Activated CD4-positive, alpha-beta T cell treated with anti-CD3 and anti-CD28 coated beads for 36 hours (primary cell): ENCODE measurements at regions not wholly inside any gene's neighbourhood (a gene's known extent, or its start where the extent isn't known, plus 50 kb on each side); places are given as distances from the start of the nearest gene placed in this dataset.

Experiments used
- ATAC-seq: fragments of 200-7000 bp; cut with Tn5 transposase; one replicate; pipeline ENCODE4 v1.10.0; 2021; ENCODE audit warnings: mild to moderate bottlenecking, moderate library complexity
- CTCF ChIA-PET: fragments of 350-600 bp; sonication (Branson Sonifier 250); formaldehyde crosslinking; loops from one replicate; lab custom pipeline; 2021; ENCODE audit warnings: antibody characterized with exemption; lab: Charles Lee
- POLR2A ChIA-PET: fragments of 350-600 bp; sonication (Branson Sonifier 250); formaldehyde crosslinking; loops from one replicate; lab custom pipeline; 2021; ENCODE audit warnings: antibody characterized with exemption, inconsistent platforms; lab: Charles Lee
- DNase-seq: peaks from one replicate; pipeline ENCODE4 v3.0.0-alpha.2; 2020
- H3K27ac Mint-ChIP-seq: one replicate; pipeline ENCODE4 v1.8.0; 2021; ENCODE audit warnings: mixed read lengths
- H3K27me3 Mint-ChIP-seq: one replicate; pipeline ENCODE4 v1.8.0; 2021; ENCODE audit warnings: mixed read lengths
- H3K36me3 Mint-ChIP-seq: one replicate; pipeline ENCODE4 v1.8.0; 2021; ENCODE audit warnings: low read depth, mixed read lengths
- H3K4me1 Mint-ChIP-seq: one replicate; pipeline ENCODE4 v1.8.0; 2021; ENCODE audit warnings: mixed read lengths
- H3K4me3 Mint-ChIP-seq: one replicate; pipeline ENCODE4 v1.8.0; 2021; ENCODE audit warnings: mild to moderate bottlenecking, moderate library complexity, mixed read lengths
- H3K9me3 Mint-ChIP-seq: one replicate; pipeline ENCODE4 v1.8.0; 2021; ENCODE audit warnings: low read depth, mixed read lengths
- intact Hi-C, 2 experiments: fragments of 100-400 bp; cut with DNase I in 1 of 2; cut with micrococcal nuclease in 1 of 2; formaldehyde crosslinking; loops; one replicate each; pipeline versions ENCODE4 v1.14.2 to v1.15.1; 2022 to 2024; cut with DNase I, micrococcal nuclease

GRCh38 chr5:120367896-120368634 lies 96.0 kb upstream of the PRR16 start:
- POLR2A ChIA-PET = no interaction called here
- DNase-seq (no peak), ATAC-seq (no peak)
- intact Hi-C loops = no loop called here
- Mint-ChIP-seq H3K4me3 (no peak overlapping the region), H3K36me3 (no peaks in the 10 kb centered on the region), H3K27ac (no peak overlapping the region), H3K27me3 (peaks cover 2% of the 10 kb centered on the region), H3K4me1 (no peaks in the 10 kb centered on the region), H3K9me3 (no peaks in the 10 kb centered on the region)
- CTCF ChIA-PET = no interaction called here

- Mint-ChIP-seq H3K36me3 (no peaks in the 10 kb centered on the region), H3K4me1 (no peaks in the 10 kb centered on the region), H3K9me3 (no peaks in the 10 kb centered on the region), H3K27me3 (peaks cover 2% of the 10 kb centered on the region), H3K27ac (no peak overlapping the region), H3K4me3 (no peak overlapping the region)
- DNase-seq (no peak), ATAC-seq (no peak)
- POLR2A ChIA-PET = no interaction called here
- intact Hi-C loops = no loop called here
- CTCF ChIA-PET = no interaction called here
These were observed 95.0 kb upstream of the PRR16 start for GRCh38 chr5:120368923-120369715.

GRCh38 chr5:120372899-120373298 lies 91.2 kb upstream of the PRR16 start:
- H3K9me3 Mint-ChIP-seq = peaks cover 5% of the 10 kb centered on the region
- intact Hi-C loops = no loop called here
- ChIA-PET POLR2A (no interaction called here), CTCF (no interaction called here)
- no peaks in the 10 kb centered on the region for H3K36me3 Mint-ChIP-seq
- no peak for ATAC-seq
- H3K27me3 Mint-ChIP-seq = peaks cover 2% of the 10 kb centered on the region
- no peak overlapping the region for H3K4me3 Mint-ChIP-seq
- no peaks in the 10 kb centered on the region for H3K4me1 Mint-ChIP-seq
- no peak for DNase-seq
- no peak overlapping the region for H3K27ac Mint-ChIP-seq

- no peak overlapping the region for H3K4me3 Mint-ChIP-seq
- no peaks in the 10 kb centered on the region for H3K4me1 Mint-ChIP-seq
- DNase-seq = no peak
- H3K27me3 Mint-ChIP-seq = peaks cover 2% of the 10 kb centered on the region
- ATAC-seq = no peak
- CTCF ChIA-PET = no interaction called here
- intact Hi-C loops = no loop called here
- no peaks in the 10 kb centered on the region for H3K36me3 Mint-ChIP-seq
- POLR2A ChIA-PET = no interaction called here
- no peak overlapping the region for H3K27ac Mint-ChIP-seq
- peaks cover 7% of the 10 kb centered on the region for H3K9me3 Mint-ChIP-seq
These were observed 88.9 kb upstream of the PRR16 start for GRCh38 chr5:120375248-120375647.

- Mint-ChIP-seq H3K4me3 (no peak overlapping the region), H3K27ac (no peak overlapping the region), H3K27me3 (no peaks in the 10 kb centered on the region), H3K9me3 (peaks cover 9% of the 10 kb centered on the region), H3K4me1 (no peaks in the 10 kb centered on the region), H3K36me3 (no peaks in the 10 kb centered on the region)
- intact Hi-C loops = no loop called here
- POLR2A ChIA-PET = interaction anchor here (0.7 kb wide), 1 partner anchor 1989 kb away, joined by 4 read pairs; no protein-coding TSS in a partner anchor
- CTCF ChIA-PET = no interaction called here
- ATAC-seq (no peak), DNase-seq (no peak)
These were observed 83.5 kb upstream of the PRR16 start for GRCh38 chr5:120380644-120381043.

GRCh38 chr5:120382833-120383232 lies 81.3 kb upstream of the PRR16 start:
- DNase-seq = no peak
- Mint-ChIP-seq H3K4me1 (no peaks in the 10 kb centered on the region), H3K4me3 (no peak overlapping the region), H3K36me3 (no peaks in the 10 kb centered on the region), H3K9me3 (peaks cover 5% of the 10 kb centered on the region), H3K27me3 (no peaks in the 10 kb centered on the region), H3K27ac (no peak overlapping the region)
- ChIA-PET POLR2A (interaction anchor here (0.7 kb wide), 1 partner anchor 451 kb away, joined by 4 read pairs; no protein-coding TSS in a partner anchor), CTCF (no interaction called here)
- intact Hi-C loops = no loop called here
- ATAC-seq = no peak

- Mint-ChIP-seq H3K36me3 (no peaks in the 10 kb centered on the region), H3K9me3 (peaks cover 1% of the 10 kb centered on the region), H3K4me1 (peaks cover 6% of the 10 kb centered on the region), H3K4me3 (no peak overlapping the region), H3K27ac (no peak overlapping the region), H3K27me3 (no peaks in the 10 kb centered on the region)
- no peak for DNase-seq
- intact Hi-C loops = no loop called here
- ChIA-PET CTCF (no interaction called here), POLR2A (no interaction called here)
- no peak for ATAC-seq
These were observed 77.1 kb upstream of the PRR16 start for GRCh38 chr5:120386981-120387380.

- peaks cover 6% of the 10 kb centered on the region for H3K4me1 Mint-ChIP-seq
- H3K27me3 Mint-ChIP-seq = no peaks in the 10 kb centered on the region
- ChIA-PET CTCF (no interaction called here), POLR2A (no interaction called here)
- intact Hi-C loops = no loop called here
- H3K9me3 Mint-ChIP-seq = no peaks in the 10 kb centered on the region
- no peak overlapping the region for H3K27ac Mint-ChIP-seq
- H3K4me3 Mint-ChIP-seq = no peak overlapping the region
- peak; percentile 55 for ATAC-seq
- DNase-seq = no peak
- no peaks in the 10 kb centered on the region for H3K36me3 Mint-ChIP-seq
These were observed 75.9 kb upstream of the PRR16 start for GRCh38 chr5:120388016-120388781.

- Mint-ChIP-seq H3K36me3 (no peaks in the 10 kb centered on the region), H3K9me3 (peaks cover 3% of the 10 kb centered on the region), H3K4me3 (no peak overlapping the region), H3K27ac (no peak overlapping the region), H3K27me3 (no peaks in the 10 kb centered on the region), H3K4me1 (no peaks in the 10 kb centered on the region)
- ChIA-PET POLR2A (no interaction called here), CTCF (no interaction called here)
- DNase-seq (no peak), ATAC-seq (no peak)
- intact Hi-C loops = no loop called here
These were observed 69.8 kb upstream of the PRR16 start for GRCh38 chr5:120394259-120394658.

- Mint-ChIP-seq H3K9me3 (peaks cover 12% of the 10 kb centered on the region), H3K36me3 (no peaks in the 10 kb centered on the region), H3K4me3 (no peak overlapping the region), H3K4me1 (no peaks in the 10 kb centered on the region), H3K27me3 (no peaks in the 10 kb centered on the region), H3K27ac (no peak overlapping the region)
- ChIA-PET POLR2A (no interaction called here), CTCF (no interaction called here)
- ATAC-seq = no peak
- DNase-seq = no peak
- intact Hi-C loops = no loop called here
These were observed 67.9 kb upstream of the PRR16 start for GRCh38 chr5:120396186-120396585.

GRCh38 chr5:120400356-120400755 lies 63.7 kb upstream of the PRR16 start:
- H3K27me3 Mint-ChIP-seq = no peaks in the 10 kb centered on the region
- DNase-seq (no peak), ATAC-seq (no peak)
- POLR2A ChIA-PET = no interaction called here
- CTCF ChIA-PET = no interaction called here
- intact Hi-C loops = no loop called here
- H3K27ac Mint-ChIP-seq = no peak overlapping the region
- H3K4me1 Mint-ChIP-seq = no peaks in the 10 kb centered on the region
- peaks cover 12% of the 10 kb centered on the region for H3K9me3 Mint-ChIP-seq
- H3K36me3 Mint-ChIP-seq = no peaks in the 10 kb centered on the region
- no peak overlapping the region for H3K4me3 Mint-ChIP-seq
